ENCODE measurements at regions not wholly inside any gene's neighbourhood (a gene's known extent, or its start where the extent isn't known, plus 50 kb on each side); places are given as distances from the start of the nearest gene placed in this dataset.

DNA sequence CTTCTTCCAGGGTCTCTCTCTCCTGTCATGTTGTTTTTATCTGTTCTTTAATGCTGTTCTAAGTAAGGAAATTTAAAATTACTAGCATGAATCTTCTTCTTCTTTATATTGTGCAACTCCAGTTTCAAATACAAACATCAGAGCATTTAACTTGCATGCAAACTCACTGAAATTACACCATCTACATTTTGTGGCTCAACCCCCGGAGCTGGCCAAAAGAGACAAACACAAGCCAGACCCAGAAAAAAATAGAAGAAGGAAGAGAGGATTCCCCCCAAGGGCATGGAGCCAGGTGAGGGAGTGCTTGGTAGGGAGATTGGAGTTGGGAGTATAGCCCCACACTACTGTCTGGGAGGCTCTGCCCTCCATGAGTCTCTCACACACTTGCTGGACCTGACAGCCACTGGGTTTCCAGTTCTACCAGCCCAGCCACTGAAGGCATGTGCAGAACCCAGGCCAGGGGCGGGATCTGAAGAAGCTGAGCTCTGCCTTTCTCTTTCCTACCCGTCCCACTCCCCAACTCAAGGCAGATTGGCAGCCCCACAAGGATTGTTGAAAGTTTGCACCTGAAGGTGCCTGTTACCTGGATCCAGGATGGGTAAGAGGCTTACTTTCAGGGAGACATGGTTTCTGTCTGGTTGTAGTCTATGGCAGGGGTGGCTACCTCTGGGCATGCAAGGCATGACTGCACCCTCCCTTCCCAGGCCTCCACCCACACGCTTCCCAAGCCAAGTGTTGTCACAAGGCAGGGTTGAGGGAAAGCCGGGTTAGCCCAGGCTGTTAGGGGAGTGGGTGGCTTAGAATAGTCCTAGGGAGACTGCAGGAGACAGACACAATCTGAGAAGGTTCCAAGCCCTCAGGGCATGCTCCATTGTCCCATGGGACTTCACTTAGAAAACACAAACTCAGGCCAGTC is 297.2 kb downstream of the TGFB2 start:
- Histone ChIP-seq H3K27me3 (ENCODE audit: control insufficient read depth in 2 of 2, insufficient read depth in 2 of 2, low read length in 2 of 2) (no peaks in the 10 kb centered on the region), H3K9ac (ENCODE audit: insufficient read depth, low read length, poor library complexity, severe bottlenecking) (no peak overlapping the region), H3K27ac (ENCODE audit: low read depth in 1 of 2, low read length in 2 of 2) (no peak overlapping the region), H4K20me1 (ENCODE audit: insufficient read depth, low read length) (no peaks in the 10 kb centered on the region), H3K4me3 (replicated peaks in 1 of 3; ENCODE audit: low read depth in 2 of 3, low read length in 3 of 3) (no peak overlapping the region), H3K4me1 (ENCODE audit: control insufficient read depth in 1 of 2, insufficient read depth in 2 of 2, low read length in 2 of 2) (no peaks in the 10 kb centered on the region), H3K4me2 (replicated peaks; ENCODE audit: extremely low read depth, low read length, poor library complexity, severe bottlenecking) (no peak overlapping the region), H3K79me2 (ENCODE audit: insufficient read depth, low read length) (no peaks in the 10 kb centered on the region), H3K36me3 (replicated peaks in 1 of 2; ENCODE audit: control insufficient read depth in 1 of 2, insufficient read depth in 2 of 2, low read length in 2 of 2) (no peaks in the 10 kb centered on the region), H2AFZ (ENCODE audit: insufficient read depth, low read depth, low read length, poor library complexity, severe bottlenecking) (no peak overlapping the region), H3K9me3 (replicated peaks in 1 of 2; ENCODE audit: control insufficient read depth in 1 of 2, insufficient read depth in 1 of 2, low read length in 2 of 2) (peaks cover 0 to 7% of the 10 kb centered on the region in 2 donors)
- peaks cover 0 to 5% (median 0%) of the 10 kb centered on the region in 7 donors for H3K9me3 Mint-ChIP-seq
- H3K27me3 Mint-ChIP-seq (ENCODE audit: low read depth in 3 of 3), result no peaks in the 10 kb centered on the region
- no peak for DNase-seq
- WGBS (ENCODE audit: insufficient coverage), result no CpG with 5 or more reads among the region's 5 CpGs
- TF ChIP-seq, protein P1, sequence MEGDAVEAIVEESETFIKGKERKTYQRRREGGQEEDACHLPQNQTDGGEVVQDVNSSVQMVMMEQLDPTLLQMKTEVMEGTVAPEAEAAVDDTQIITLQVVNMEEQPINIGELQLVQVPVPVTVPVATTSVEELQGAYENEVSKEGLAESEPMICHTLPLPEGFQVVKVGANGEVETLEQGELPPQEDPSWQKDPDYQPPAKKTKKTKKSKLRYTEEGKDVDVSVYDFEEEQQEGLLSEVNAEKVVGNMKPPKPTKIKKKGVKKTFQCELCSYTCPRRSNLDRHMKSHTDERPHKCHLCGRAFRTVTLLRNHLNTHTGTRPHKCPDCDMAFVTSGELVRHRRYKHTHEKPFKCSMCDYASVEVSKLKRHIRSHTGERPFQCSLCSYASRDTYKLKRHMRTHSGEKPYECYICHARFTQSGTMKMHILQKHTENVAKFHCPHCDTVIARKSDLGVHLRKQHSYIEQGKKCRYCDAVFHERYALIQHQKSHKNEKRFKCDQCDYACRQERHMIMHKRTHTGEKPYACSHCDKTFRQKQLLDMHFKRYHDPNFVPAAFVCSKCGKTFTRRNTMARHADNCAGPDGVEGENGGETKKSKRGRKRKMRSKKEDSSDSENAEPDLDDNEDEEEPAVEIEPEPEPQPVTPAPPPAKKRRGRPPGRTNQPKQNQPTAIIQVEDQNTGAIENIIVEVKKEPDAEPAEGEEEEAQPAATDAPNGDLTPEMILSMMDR (IDR thresholded peaks at IDR 0.05), result no peak
- no peaks in the 10 kb centered on the region for H3K4me1 Mint-ChIP-seq
- H3K4me3 Mint-ChIP-seq, result no peak overlapping the region
- no peak overlapping the region for H3K27ac Mint-ChIP-seq
- no peaks in the 10 kb centered on the region for H3K36me3 Mint-ChIP-seq
- intact Hi-C loops (cut with micrococcal nuclease), result no loop called here

DNA sequence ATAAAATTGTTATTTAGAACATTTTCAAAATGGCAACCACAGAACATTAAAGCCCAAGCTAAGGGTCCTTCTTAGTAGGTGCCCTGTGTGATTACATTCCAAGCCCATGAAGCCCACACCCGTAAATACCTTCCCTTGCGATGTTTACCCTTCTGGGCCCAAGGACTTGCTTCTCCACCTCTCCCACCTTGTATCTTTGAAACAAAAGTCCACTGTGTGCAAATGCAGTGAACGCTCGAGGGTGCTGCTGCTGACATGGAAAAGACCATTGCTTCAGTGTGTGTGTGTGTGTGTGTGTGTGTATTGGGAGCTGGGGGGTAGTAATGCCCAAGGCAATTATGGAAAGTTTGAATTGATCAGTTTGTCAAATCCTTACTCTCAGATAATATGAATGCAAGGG is 298.1 kb downstream of the TGFB2 start:
- Mint-ChIP-seq H3K9me3 (peaks cover 0 to 5% (median 0%) of the 10 kb centered on the region in 7 donors), H3K4me3 (no peak overlapping the region), H3K4me1 (no peaks in the 10 kb centered on the region), H3K27me3 (ENCODE audit: low read depth in 3 of 3) (no peaks in the 10 kb centered on the region), H3K27ac (no peak overlapping the region), H3K36me3 (no peaks in the 10 kb centered on the region)
- TF ChIP-seq, protein P1 (IDR thresholded peaks at IDR 0.05), result no peak
- Histone ChIP-seq H3K79me2 (ENCODE audit: insufficient read depth, low read length) (no peaks in the 10 kb centered on the region), H4K20me1 (ENCODE audit: insufficient read depth, low read length) (no peaks in the 10 kb centered on the region), H3K27ac (ENCODE audit: low read depth in 1 of 2, low read length in 2 of 2) (no peak overlapping the region), H3K4me2 (replicated peaks; ENCODE audit: extremely low read depth, low read length, poor library complexity, severe bottlenecking) (no peak overlapping the region), H3K9me3 (replicated peaks in 1 of 2; ENCODE audit: control insufficient read depth in 1 of 2, insufficient read depth in 1 of 2, low read length in 2 of 2) (peaks cover 0 to 7% of the 10 kb centered on the region in 2 donors), H3K9ac (ENCODE audit: insufficient read depth, low read length, poor library complexity, severe bottlenecking) (no peak overlapping the region), H3K36me3 (replicated peaks in 1 of 2; ENCODE audit: control insufficient read depth in 1 of 2, insufficient read depth in 2 of 2, low read length in 2 of 2) (no peaks in the 10 kb centered on the region), H2AFZ (ENCODE audit: insufficient read depth, low read depth, low read length, poor library complexity, severe bottlenecking) (no peak overlapping the region), H3K27me3 (ENCODE audit: control insufficient read depth in 2 of 2, insufficient read depth in 2 of 2, low read length in 2 of 2) (no peaks in the 10 kb centered on the region), H3K4me1 (ENCODE audit: control insufficient read depth in 1 of 2, insufficient read depth in 2 of 2, low read length in 2 of 2) (no peaks in the 10 kb centered on the region), H3K4me3 (replicated peaks in 1 of 3; ENCODE audit: low read depth in 2 of 3, low read length in 3 of 3) (no peak overlapping the region)
- no peak for DNase-seq
- 100% methylated on average over 2 of the region's 4 CpGs for WGBS (ENCODE audit: insufficient coverage)
- intact Hi-C loops (cut with micrococcal nuclease), result no loop called here
